HG03378 (cell line): ENCODE measurements at regions not wholly inside any gene's neighbourhood (a gene's known extent, or its start where the extent isn't known, plus 50 kb on each side); places are given as distances from the start of the nearest gene placed in this dataset.
"Not testable (repeated sequence)": the region's sequence is repeated elsewhere in the genome, so short reads cannot be mapped to it uniquely, and the experiment has no call there.

Experiments used
- ATAC-seq: cut with Tn5 transposase; IDR thresholded peaks from one replicate; pipeline ENCODE4 v1.9.1; 2021; ENCODE audit warnings: mild to moderate bottlenecking, moderate library complexity; ENCODE audit not compliant: unreplicated experiment

DNA sequence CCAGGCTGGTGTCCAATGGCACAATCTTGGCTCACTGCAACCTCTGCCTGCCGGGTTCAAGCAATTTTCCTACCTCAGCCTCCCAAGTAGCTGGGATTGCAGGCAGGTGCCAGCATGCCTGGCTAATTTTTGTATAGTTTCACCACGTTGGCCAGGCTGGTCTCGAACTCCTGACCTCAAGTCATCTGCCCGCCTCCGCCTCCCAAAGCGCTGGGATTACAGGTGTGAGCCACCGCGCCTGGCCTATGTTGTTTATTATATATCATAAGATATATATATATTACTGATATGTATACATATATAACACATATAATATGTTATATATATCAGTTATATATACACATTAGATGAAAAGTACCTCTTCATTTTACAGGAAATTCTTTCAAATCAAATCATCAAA lies 914.7 kb downstream of the FOXD4L5 start:
- not testable (repeated sequence) for ATAC-seq

- ATAC-seq = not testable (repeated sequence)
Measured at GRCh38 chr9:64369644-64370043, 915.4 kb downstream of the FOXD4L5 start.

DNA sequence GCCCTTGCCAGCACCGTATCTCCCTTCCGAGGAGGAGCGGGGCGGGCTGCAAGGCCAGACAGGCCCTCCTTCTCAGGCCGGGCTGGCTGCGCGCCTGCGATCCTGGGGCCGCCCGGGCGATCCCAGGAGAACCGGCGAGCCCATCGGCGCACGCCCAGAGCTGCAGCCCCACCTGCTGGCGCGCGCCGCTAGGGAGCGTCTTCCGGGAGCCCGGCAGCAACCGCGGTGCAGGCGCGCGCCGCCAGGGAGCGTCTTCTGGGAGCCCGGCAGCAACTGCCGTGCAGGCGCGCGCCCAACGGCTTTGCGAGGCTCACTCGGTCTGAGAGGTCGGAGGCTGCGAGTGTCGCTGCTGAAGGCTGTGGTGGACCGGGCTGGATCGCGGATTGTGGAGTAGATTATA lies 915.9 kb downstream of the FOXD4L5 start:
- ATAC-seq = peak; percentile 90

DNA sequence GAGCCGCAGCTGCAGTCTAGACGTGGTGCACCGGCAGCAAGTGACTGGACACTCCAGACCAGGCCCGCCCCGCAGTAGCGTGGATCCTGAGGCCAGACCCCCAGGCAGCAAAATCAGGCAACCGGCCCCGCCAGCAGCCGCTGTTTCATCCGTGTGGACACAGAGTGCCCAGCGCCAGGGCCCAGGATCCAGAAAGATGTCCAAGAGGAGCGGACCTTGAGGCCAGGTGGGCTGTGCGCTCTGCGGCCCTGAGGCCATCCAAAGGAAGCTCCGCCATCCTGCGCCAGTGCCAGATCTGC lies 916.4 kb downstream of the FOXD4L5 start:
- not testable (repeated sequence) for ATAC-seq

DNA sequence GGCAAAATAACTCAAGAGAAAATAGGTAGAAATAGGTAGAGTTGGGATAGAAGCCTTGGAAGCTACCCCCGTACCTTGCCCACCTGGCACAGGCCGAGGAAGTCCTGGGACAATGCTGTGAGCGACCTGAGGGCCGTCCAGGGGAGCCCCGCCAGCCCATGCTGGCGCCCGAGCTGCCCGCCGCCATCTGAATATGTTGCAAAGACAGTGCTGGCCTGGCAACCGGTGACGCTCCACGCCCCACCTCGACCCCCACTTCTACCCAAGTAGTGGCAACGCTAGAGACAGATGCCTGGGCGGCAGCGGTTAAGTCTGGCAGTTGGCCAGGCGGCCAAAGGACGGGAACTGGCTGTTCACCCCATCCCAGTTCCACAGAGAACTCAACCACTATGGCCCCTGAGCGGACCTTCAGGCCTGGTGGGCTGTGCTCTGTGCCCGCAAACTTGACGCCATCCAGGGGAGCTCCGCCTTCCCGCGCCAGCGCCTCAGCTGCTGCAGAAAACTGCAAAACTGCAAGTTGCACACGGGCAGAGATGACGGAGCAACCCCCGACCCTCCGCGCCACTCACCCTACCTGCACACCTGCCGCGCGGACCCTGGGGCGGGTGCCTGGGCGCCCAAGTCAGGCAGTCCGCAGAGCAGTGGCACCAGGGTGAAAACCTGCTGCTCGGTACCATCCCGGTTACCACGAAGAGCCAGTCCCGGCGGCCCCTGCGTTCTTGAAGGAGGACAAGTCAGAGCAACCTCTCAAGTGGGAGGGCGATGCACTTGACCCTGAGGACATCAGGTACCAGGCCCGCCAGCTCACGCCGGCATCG lies 917.0 kb downstream of the FOXD4L5 start:
- not testable (repeated sequence) for ATAC-seq
